K562 (cell line): ENCODE measurements at regions not wholly inside any gene's neighbourhood (a gene's known extent, or its start where the extent isn't known, plus 50 kb on each side); places are given as distances from the start of the nearest gene placed in this dataset.
A peak's percentile ranks its signal among the peaks of the same experiment; 100 is the strongest.

Source experiments
- ATAC-seq: fragments of 200-7000 bp; cut with Tn5 transposase; 3 replicates; pipeline ENCODE4 v1.9.1; 2020; ENCODE audit warnings: moderate library complexity
- BruUV-seq: library from RNA; stranded (reverse); fragments of 400-500 nt; replicated peaks from 2 replicates; lab custom pipeline; 2021; lab: Mats Ljungman, UMichigan
- CTCF ChIA-PET: fragments of 300-600 bp; formaldehyde crosslinking; extraction: SDS; loops from one replicate; lab custom pipeline; 2021; ENCODE audit warnings: low intra/inter-chr PET ratio; lab: Yijun Ruan, JAX
- POLR2A ChIA-PET: fragments of 300-600, 350-650 bp; sonication (Branson Sonifier 250); formaldehyde crosslinking; extraction: SDS; loops from one replicate; lab custom pipeline; 2021; ENCODE audit warnings: antibody characterized with exemption, inconsistent platforms; lab: Yijun Ruan, JAX
- DNase-seq, 4 experiments: peaks; one replicate each; pipeline versions ENCODE4 v3.0.0 to v3.0.0-alpha.2; 2011 to 2018; ENCODE audit warnings: low spot score in 3 of 4, mixed read lengths in 3 of 4; ENCODE audit errors: extremely low read depth in 1 of 4
- FAIRE-seq: peaks from 2 replicates; lab custom pipeline; 2011; peaks lifted over from hg19 to GRCh38; lab: Jason Lieb, UNC
- H2AFZ ChIP-seq: 2 replicates; pipeline ENCODE4 v1.6.0; 2011; ENCODE audit warnings: low read depth, low read length, control low read depth, inconsistent platforms
- H3K27ac ChIP-seq: fragments of 200-600 bp; 3 replicates; pipeline ENCODE4 v1.8.0; 2011; ENCODE audit warnings: low read depth, mild to moderate bottlenecking, control low read depth, inconsistent platforms, low read length, moderate library complexity, mixed read lengths; ENCODE audit errors: extremely low read depth
- H3K27me3 ChIP-seq, 2 experiments: fragments of 300-600 bp in 1 of 2; 2 replicates in 1 of 2; 3 replicates in 1 of 2; pipeline versions ENCODE4 v1.6.0 to v1.8.0; 2011; ENCODE audit warnings: inconsistent platforms in 2 of 2, low read length in 2 of 2, mild to moderate bottlenecking in 1 of 2, mixed read lengths in 1 of 2, moderate library complexity in 1 of 2; ENCODE audit not compliant: control insufficient read depth in 2 of 2, insufficient read depth in 2 of 2
- H3K36me3 ChIP-seq: fragments of 300-600 bp; 3 replicates; pipeline ENCODE4 v1.8.0; 2011; ENCODE audit warnings: mild to moderate bottlenecking, low read length, inconsistent platforms; ENCODE audit not compliant: control insufficient read depth, insufficient read depth
- H3K4me1 ChIP-seq, 2 experiments: fragments of 200-600 bp in 1 of 2; replicated peaks in 1 of 2; 2 replicates in 1 of 2; 3 replicates in 1 of 2; pipeline versions ENCODE4 v1.5.1 to v1.8.0; 2011; ENCODE audit warnings: inconsistent platforms in 2 of 2, low read length in 2 of 2, mild to moderate bottlenecking in 1 of 2, mixed read lengths in 1 of 2, moderate library complexity in 1 of 2; ENCODE audit not compliant: control insufficient read depth in 2 of 2, insufficient read depth in 2 of 2
- H3K4me2 ChIP-seq: 2 replicates; pipeline ENCODE4 v1.6.1; 2011; ENCODE audit warnings: low read length, control low read depth, inconsistent platforms, mixed read lengths; ENCODE audit not compliant: insufficient read depth
- H3K4me3 ChIP-seq: fragments of 200-600 bp; sonication (generic), shearing (Covaris generic); 2 replicates; pipeline ENCODE4 v1.5.1; 2016; ENCODE audit warnings: control low read depth, inconsistent platforms
- H3K79me2 ChIP-seq: fragments of 200-600 bp; 3 replicates; pipeline ENCODE4 v1.8.0; 2011; ENCODE audit warnings: low read length, inconsistent platforms; ENCODE audit not compliant: control insufficient read depth, insufficient read depth
- H3K9ac ChIP-seq, 2 experiments: 2 replicates each; pipeline versions ENCODE4 v1.6.0 to v1.6.1; 2011; ENCODE audit warnings: low read depth in 2 of 2, low read length in 2 of 2, control low read depth in 1 of 2, inconsistent platforms in 1 of 2, mild to moderate bottlenecking in 1 of 2, mixed read lengths in 1 of 2; ENCODE audit not compliant: insufficient read depth in 1 of 2
- H3K9me1 ChIP-seq: one replicate; pipeline ENCODE4 v1.6.0; 2011; ENCODE audit warnings: inconsistent platforms, mild to moderate bottlenecking, low read length, moderate library complexity; ENCODE audit not compliant: control insufficient read depth, insufficient read depth
- H3K9me3 ChIP-seq: replicated peaks from 2 replicates; pipeline ENCODE4 v1.5.1; 2011; ENCODE audit warnings: low read depth, low read length, inconsistent platforms; ENCODE audit not compliant: control insufficient read depth, insufficient read depth
- H4K20me1 ChIP-seq: replicated peaks from 2 replicates; pipeline ENCODE4 v1.6.1; 2011; ENCODE audit warnings: low read length, inconsistent platforms, mixed read lengths; ENCODE audit not compliant: control insufficient read depth, insufficient read depth
- CEBPZ ChIP-seq: fragments of 150-350 bp; IDR thresholded peaks from 2 replicates; pipeline ENCODE4 v1.6.1; 2014; ENCODE audit warnings: low read depth, mild to moderate bottlenecking, low read length, borderline replicate concordance
- HBP1 ChIP-seq: fragments of 450-650 bp; formaldehyde crosslinking; IDR thresholded peaks from 2 replicates; pipeline ENCODE4 v1.4.0; 2022; ENCODE audit warnings: missing genetic modification characterization
- MLLT1 ChIP-seq, 2 experiments: fragments of 450-650 bp; IDR thresholded peaks; 2 replicates each; pipeline ENCODE4 v1.6.1; 2016
- RREB1 ChIP-seq: fragments of 250-450 bp; sonication (Bioruptor Pico); IDR thresholded peaks from 2 replicates; pipeline ENCODE4 v1.4.0; 2020
- SREBF2 ChIP-seq: sonication (generic); formaldehyde crosslinking; IDR thresholded peaks from 2 replicates; pipeline ENCODE4 v1.4.0; 2020; ENCODE audit warnings: mild to moderate bottlenecking, missing genetic modification reagents
- ZNF263 ChIP-seq: sonication (generic); formaldehyde crosslinking; IDR thresholded peaks from 2 replicates; pipeline ENCODE4 v1.8.0; 2022; ENCODE audit warnings: mild to moderate bottlenecking, missing genetic modification reagents, borderline replicate concordance
- whole genome bisulfite sequencing: fragments of 100-300 bp; shearing (Covaris generic); methylation state at CpG from one replicate; pipeline ENCODE4 v1.1.6; 2016; ENCODE audit warnings: low coverage, mixed read lengths; ENCODE audit not compliant: insufficient coverage; ENCODE audit errors: missing lambda C conversion rate; 5-methylcytosine and 5-hydroxymethylcytosine counted together
- in situ Hi-C: fragments of 300-500 bp; cut with MboI; formaldehyde crosslinking; loops from 4 replicates; pipeline ENCODE4 v1.15.0; 2018; ENCODE audit warnings: inconsistent platforms, mixed read lengths
- intact Hi-C: fragments of 100-400 bp; cut with micrococcal nuclease; formaldehyde crosslinking; loops from 2 replicates; pipeline ENCODE4 v1.14.2; 2022

GRCh38 chr5:6221141-6221626 lies 157.2 kb downstream of the MED10 start (continued):
- TF ChIP-seq RREB1 (CRISPR knock-in tag) (no peak), ZNF263 (CRISPR knock-in tag) (no peak)

- no peak overlapping the region for H3K4me3 ChIP-seq
- no peaks in the 10 kb centered on the region for H3K9me3 ChIP-seq
- H2AFZ ChIP-seq, result no peak overlapping the region
- no peaks in the 10 kb centered on the region for H3K36me3 ChIP-seq
- WGBS, result under 1% methylated on average over 15 of the region's 15 CpGs
- peak overlapping the region in 1 of 2 experiments; percentile 26; a peak in 1 of 4 replicates for H3K9ac ChIP-seq
- no TSS peak for BruUV-seq
- in situ Hi-C loops, result no loop called here
- no peak for FAIRE-seq
- POLR2A ChIA-PET, result interaction anchor here (1.0 kb wide), 1 partner anchor 15 kb away, joined by 3 read pairs; no protein-coding TSS in a partner anchor
- CTCF ChIA-PET, result no interaction called here
- H3K27ac ChIP-seq, result no peak overlapping the region
- no peak for ATAC-seq
- no peaks in the 10 kb centered on the region for H3K79me2 ChIP-seq
- intact Hi-C loops, result no loop called here
- peaks cover 0 to 52% of the 10 kb centered on the region in 2 experiments; a peak in 3 of 5 replicates for H3K27me3 ChIP-seq
- no peak for DNase-seq
- 0 out of 2 replicates have a peak, but pooled peaks cover 5% of the 10 kb centered on the region for H4K20me1 ChIP-seq
- H3K9me1 ChIP-seq, result no peaks in the 10 kb centered on the region
- H3K4me1 ChIP-seq, result no peaks in the 10 kb centered on the region; a peak in 1 of 5 replicates
- no peak overlapping the region for H3K4me2 ChIP-seq
- TF ChIP-seq MLLT1 (IDR thresholded peaks at IDR 0.05) (no peak), SREBF2 (no peak), CEBPZ (no peak), HBP1 (CRISPR knock-in tag) (no peak)
Measured at GRCh38 chr5:6220346-6221088, 157.8 kb downstream of the MED10 start.
